Activated T-cell treated with anti-CD3 and anti-CD28 coated beads, Interleukin-2, amount 50 U/mL, for 72 hours (primary cell): ENCODE measurements at regions not wholly inside any gene's neighbourhood (a gene's known extent, or its start where the extent isn't known, plus 50 kb on each side); places are given as distances from the start of the nearest gene placed in this dataset.

Experiments used
- ATAC-seq, 2 donors: fragments of 150-1000 bp; cut with Tn5 transposase; replicated peaks in 1 of 2; 2 replicates each; pipeline ENCODE4 v1.10.0; 2021; ENCODE audit warnings: moderate library complexity in 2 of 2, mild to moderate bottlenecking in 1 of 2
- DNase-seq, 2 donors: peaks; one replicate each; pipeline ENCODE4 v3.0.0; 2021 to 2022; ENCODE audit warnings: mixed read lengths in 1 of 2
- H3K27ac Mint-ChIP-seq: one replicate; pipeline ENCODE4 v1.8.0; 2022; ENCODE audit warnings: mild to moderate bottlenecking, moderate library complexity, mixed read lengths
- H3K27me3 Mint-ChIP-seq: one replicate; pipeline ENCODE4 v1.8.0; 2022; ENCODE audit warnings: low read depth, mixed read lengths
- H3K36me3 Mint-ChIP-seq, 2 donors: one replicate each; pipeline ENCODE4 v1.8.0; 2022; ENCODE audit warnings: mixed read lengths in 2 of 2, mild to moderate bottlenecking in 1 of 2; ENCODE audit not compliant: insufficient read depth in 2 of 2
- H3K4me1 Mint-ChIP-seq: one replicate; pipeline ENCODE4 v1.8.0; 2022; ENCODE audit warnings: low read depth, mixed read lengths
- H3K4me3 Mint-ChIP-seq, 2 donors: one replicate each; pipeline ENCODE4 v1.8.0; 2022; ENCODE audit warnings: mild to moderate bottlenecking in 2 of 2, mixed read lengths in 2 of 2, moderate library complexity in 2 of 2
- H3K9me3 Mint-ChIP-seq, 2 donors: one replicate each; pipeline ENCODE4 v1.8.0; 2022; ENCODE audit warnings: mixed read lengths in 2 of 2

DNA sequence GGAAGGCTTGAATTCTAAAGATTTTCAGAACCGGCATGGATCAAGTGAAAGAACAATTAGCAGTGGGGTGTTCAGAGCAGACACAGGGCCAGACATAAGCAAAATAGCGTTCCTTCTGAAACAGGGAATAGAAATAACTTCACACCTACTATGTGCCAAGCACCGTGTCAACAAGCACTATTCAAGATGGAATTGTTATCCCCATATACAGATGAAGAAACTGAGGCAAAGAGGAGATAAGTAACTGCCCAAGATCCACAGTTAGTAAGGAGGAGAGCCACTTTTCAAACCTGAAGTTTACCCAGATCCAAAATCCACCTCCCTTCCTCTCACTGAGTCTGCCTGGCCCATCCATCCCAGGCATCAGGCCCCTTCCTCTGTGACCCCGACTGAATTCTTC lies 73.6 kb upstream of the PIK3CG start:
- DNase-seq (no peak), ATAC-seq (no peak)
- no peak overlapping the region for H3K4me3 Mint-ChIP-seq
- peaks cover 1 to 2% of the 10 kb centered on the region in 2 donors for H3K9me3 Mint-ChIP-seq
- peaks cover 2% of the 10 kb centered on the region in 2 donors for H3K36me3 Mint-ChIP-seq
- H3K27me3 Mint-ChIP-seq: no peaks in the 10 kb centered on the region
- no peaks in the 10 kb centered on the region for H3K4me1 Mint-ChIP-seq
- H3K27ac Mint-ChIP-seq: no peak overlapping the region

- H3K36me3 Mint-ChIP-seq: peaks cover 2% of the 10 kb centered on the region in 2 donors
- H3K4me1 Mint-ChIP-seq: no peaks in the 10 kb centered on the region
- no peak overlapping the region for H3K27ac Mint-ChIP-seq
- DNase-seq (no peak), ATAC-seq (no peak)
- no peaks in the 10 kb centered on the region for H3K27me3 Mint-ChIP-seq
- no peak overlapping the region for H3K4me3 Mint-ChIP-seq
- peaks cover 1 to 4% of the 10 kb centered on the region in 2 donors for H3K9me3 Mint-ChIP-seq
Measured at GRCh38 chr7:106792233-106792926, 72.7 kb upstream of the PIK3CG start.

DNA sequence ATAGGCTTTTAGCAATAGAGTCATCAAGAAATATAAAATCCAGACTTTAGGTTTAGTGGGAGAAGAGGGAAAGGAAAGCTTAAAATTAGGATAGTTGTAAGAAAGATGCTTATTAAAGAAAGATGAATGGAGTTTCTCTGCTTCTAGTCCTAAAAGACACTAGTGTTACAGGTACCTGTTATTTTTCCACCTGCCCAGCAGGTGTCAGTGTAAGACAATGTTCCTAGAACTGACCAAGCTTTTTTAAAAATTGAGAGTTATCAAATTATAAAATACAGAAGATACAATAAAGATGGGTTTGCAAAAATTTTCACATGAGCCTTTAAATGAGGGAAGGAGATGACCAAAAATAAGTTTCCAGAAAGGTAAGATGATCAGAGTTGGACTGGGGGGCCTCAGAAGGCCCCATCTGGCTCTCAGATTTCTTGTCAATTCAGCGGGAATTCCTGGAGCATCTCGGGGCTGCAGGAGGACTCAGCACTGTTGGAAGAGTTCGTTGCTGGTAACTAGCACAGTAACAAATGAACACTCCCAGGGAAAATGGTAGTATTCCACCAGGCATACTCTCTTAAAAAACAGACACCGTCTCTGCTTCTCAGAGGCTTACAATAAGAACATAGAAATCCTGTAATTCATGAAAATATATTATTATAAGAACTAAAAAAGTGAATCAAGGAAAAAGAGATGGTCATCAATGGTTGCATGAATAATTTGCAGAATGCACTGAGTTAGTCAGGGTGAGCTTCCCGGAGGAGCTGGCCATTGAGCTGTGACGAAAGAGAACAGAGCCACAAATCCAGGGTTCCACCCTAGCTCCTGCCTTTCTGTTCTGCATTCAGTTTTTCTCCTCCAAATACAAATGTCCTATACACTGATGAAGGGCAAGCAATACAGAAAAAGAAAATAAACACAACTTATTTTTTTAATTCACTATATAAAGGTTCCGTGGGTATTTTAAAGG lies 71.8 kb upstream of the PIK3CG start:
- Mint-ChIP-seq H3K36me3 (peaks cover 2 to 5% of the 10 kb centered on the region in 2 donors), H3K4me3 (no peak overlapping the region), H3K27ac (no peak overlapping the region), H3K9me3 (peaks cover 1 to 4% of the 10 kb centered on the region in 2 donors), H3K4me1 (no peaks in the 10 kb centered on the region), H3K27me3 (no peaks in the 10 kb centered on the region)
- ATAC-seq: no peak
- DNase-seq: peak; percentile 29 to 46

- Mint-ChIP-seq H3K27me3 (no peaks in the 10 kb centered on the region), H3K4me1 (no peaks in the 10 kb centered on the region), H3K4me3 (no peak overlapping the region), H3K36me3 (peaks cover 2 to 10% of the 10 kb centered on the region in 2 donors), H3K9me3 (peaks cover 1 to 4% of the 10 kb centered on the region in 2 donors), H3K27ac (no peak overlapping the region)
- ATAC-seq: no peak
- DNase-seq: no peak
Measured at GRCh38 chr7:106794276-106795083, 70.6 kb upstream of the PIK3CG start.

GRCh38 chr7:106795084-106795876 lies 69.8 kb upstream of the PIK3CG start:
- Mint-ChIP-seq H3K36me3 (peaks cover 5 to 10% of the 10 kb centered on the region in 2 donors), H3K4me3 (no peak overlapping the region), H3K9me3 (peaks cover 1 to 4% of the 10 kb centered on the region in 2 donors), H3K27me3 (no peaks in the 10 kb centered on the region), H3K4me1 (no peaks in the 10 kb centered on the region), H3K27ac (peak overlapping the region; percentile 17)
- DNase-seq (no peak), ATAC-seq (no peak)

DNA sequence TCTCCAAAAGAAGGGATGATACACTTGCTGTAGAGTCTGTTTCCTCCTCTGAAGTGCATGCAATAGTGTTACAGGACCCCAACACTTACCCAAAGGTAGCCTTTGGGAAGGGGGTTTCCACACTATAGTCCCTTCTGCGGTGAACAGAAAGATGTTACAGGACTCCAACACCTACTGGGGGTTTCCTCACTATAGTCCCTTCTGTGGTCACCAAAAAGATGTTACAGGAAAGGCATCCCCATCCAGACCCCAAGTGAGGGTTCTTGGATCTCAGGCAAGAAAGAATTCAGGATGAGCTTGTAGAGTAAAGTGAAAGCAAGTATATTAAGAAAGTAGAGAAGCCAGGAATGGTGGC lies 69.2 kb upstream of the PIK3CG start:
- H3K27ac Mint-ChIP-seq: peak overlapping the region; percentile 17
- H3K4me1 Mint-ChIP-seq: no peaks in the 10 kb centered on the region
- peaks cover 5 to 10% of the 10 kb centered on the region in 2 donors for H3K36me3 Mint-ChIP-seq
- DNase-seq (no peak), ATAC-seq (no peak)
- no peaks in the 10 kb centered on the region for H3K27me3 Mint-ChIP-seq
- H3K4me3 Mint-ChIP-seq: no peak overlapping the region
- peaks cover 1 to 4% of the 10 kb centered on the region in 2 donors for H3K9me3 Mint-ChIP-seq

DNA sequence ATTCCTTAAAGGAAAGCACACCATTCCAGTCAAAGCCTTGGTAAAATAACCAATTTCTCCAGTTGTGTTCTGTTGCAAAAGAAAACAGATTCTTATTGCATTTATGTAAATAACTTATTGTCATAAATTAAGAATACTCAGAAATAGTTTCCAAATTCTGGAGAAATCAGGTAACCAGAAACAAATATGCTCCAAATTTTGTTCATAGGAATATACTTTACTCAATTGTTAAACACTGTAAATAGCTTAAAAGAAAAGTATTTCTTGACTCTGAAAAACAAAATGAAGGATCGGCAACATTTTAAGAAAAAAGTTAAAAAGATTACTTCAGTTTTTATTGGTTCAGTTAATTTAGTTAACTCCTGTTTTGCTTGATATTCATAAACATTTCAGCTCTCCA lies 67.1 kb upstream of the PIK3CG start:
- H3K27me3 Mint-ChIP-seq: no peaks in the 10 kb centered on the region
- DNase-seq: no peak

GRCh38 chr7:106802589-106802988 lies 62.5 kb upstream of the PIK3CG start:
- DNase-seq: no peak
- H3K4me1 Mint-ChIP-seq: no peaks in the 10 kb centered on the region
- no peak overlapping the region for H3K27ac Mint-ChIP-seq
- ATAC-seq: no peak
- peaks cover 3 to 8% of the 10 kb centered on the region in 2 donors for H3K36me3 Mint-ChIP-seq
- H3K9me3 Mint-ChIP-seq: peaks cover 0 to 4% of the 10 kb centered on the region in 2 donors
- H3K4me3 Mint-ChIP-seq: no peak overlapping the region
- H3K27me3 Mint-ChIP-seq: peaks cover 17% of the 10 kb centered on the region

More for the DNA sequence above, 67.1 kb upstream of the PIK3CG start:
- Mint-ChIP-seq H3K9me3 (peaks cover 1 to 4% of the 10 kb centered on the region in 2 donors), H3K4me1 (no peaks in the 10 kb centered on the region), H3K27ac (no peak overlapping the region), H3K4me3 (no peak overlapping the region), H3K36me3 (peaks cover 5 to 10% of the 10 kb centered on the region in 2 donors)
- ATAC-seq: no peak

GRCh38 chr7:106806556-106806955 lies 58.5 kb upstream of the PIK3CG start:
- no peak for ATAC-seq
- Mint-ChIP-seq H3K9me3 (peaks cover 0 to 4% of the 10 kb centered on the region in 2 donors), H3K4me3 (no peak overlapping the region), H3K27ac (no peak overlapping the region), H3K36me3 (no peaks in the 10 kb centered on the region), H3K4me1 (no peaks in the 10 kb centered on the region), H3K27me3 (peaks cover 17% of the 10 kb centered on the region)
- no peak for DNase-seq

DNA sequence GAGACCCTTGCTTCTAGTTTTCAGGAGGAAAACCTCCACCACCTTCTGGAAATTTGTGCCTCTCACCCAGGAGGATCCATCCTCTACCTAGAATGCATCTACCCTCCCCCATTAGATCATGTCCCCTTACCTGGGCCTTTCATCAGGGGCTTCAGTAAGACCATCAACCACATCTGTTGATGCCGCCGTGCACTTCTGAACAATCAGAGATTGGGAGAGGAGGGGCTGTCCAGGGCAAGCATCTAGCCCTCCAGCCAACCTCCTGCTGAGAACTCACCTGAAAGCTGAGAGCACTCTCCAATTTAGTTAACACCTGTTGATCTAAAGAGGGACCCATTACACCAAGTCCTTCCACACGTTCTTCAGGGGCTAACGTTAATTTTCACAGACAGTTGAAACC lies 57.6 kb upstream of the PIK3CG start:
- no peak for DNase-seq
- Mint-ChIP-seq H3K4me3 (no peak overlapping the region), H3K4me1 (peaks cover 5% of the 10 kb centered on the region), H3K27me3 (peaks cover 17% of the 10 kb centered on the region), H3K36me3 (no peaks in the 10 kb centered on the region), H3K9me3 (peaks cover 0 to 4% of the 10 kb centered on the region in 2 donors), H3K27ac (no peak overlapping the region)
- no peak for ATAC-seq

- H3K27ac Mint-ChIP-seq: no peak overlapping the region
- no peak overlapping the region for H3K4me3 Mint-ChIP-seq
- no peaks in the 10 kb centered on the region for H3K36me3 Mint-ChIP-seq
- DNase-seq: no peak
- H3K27me3 Mint-ChIP-seq: peaks cover 9% of the 10 kb centered on the region
- peaks cover 0 to 1% of the 10 kb centered on the region in 2 donors for H3K9me3 Mint-ChIP-seq
- no peak for ATAC-seq
- peaks cover 5% of the 10 kb centered on the region for H3K4me1 Mint-ChIP-seq
Measured at GRCh38 chr7:106808967-106809635, 56.0 kb upstream of the PIK3CG start.

DNA sequence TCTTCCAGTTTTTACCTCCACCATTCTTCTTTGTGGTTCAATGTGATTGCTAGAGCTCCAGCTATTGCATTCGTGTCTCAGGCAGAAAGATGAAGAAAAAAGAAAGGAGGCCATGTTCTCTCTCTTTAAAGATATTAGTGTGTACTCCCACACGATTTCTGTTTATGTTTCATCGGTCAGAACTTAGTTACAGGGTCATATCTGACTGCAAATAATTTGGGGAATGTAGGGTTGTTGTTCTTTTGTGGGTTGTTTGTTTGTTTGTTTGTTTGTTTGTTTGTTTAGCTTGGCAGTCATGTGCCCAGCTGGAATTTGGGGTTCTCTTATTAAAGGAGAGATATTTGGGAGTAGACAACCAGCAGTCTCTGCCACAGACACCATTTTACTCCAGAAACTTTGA lies 53.6 kb upstream of the PIK3CG start:
- Mint-ChIP-seq H3K27ac (peak overlapping the region; percentile 45), H3K4me1 (peaks cover 5% of the 10 kb centered on the region), H3K36me3 (no peaks in the 10 kb centered on the region), H3K27me3 (peaks cover 4% of the 10 kb centered on the region), H3K9me3 (no peaks in the 10 kb centered on the region), H3K4me3 (no peak overlapping the region)
- ATAC-seq: no peak
- no peak for DNase-seq
